Neural progenitor cell (in vitro differentiated cells): ENCODE measurements at regions not wholly inside any gene's neighbourhood (a gene's known extent, or its start where the extent isn't known, plus 50 kb on each side); places are given as distances from the start of the nearest gene placed in this dataset.
A peak's percentile ranks its signal among the peaks of the same experiment; 100 is the strongest.

Source experiments
- DNase-seq: peaks from one replicate; pipeline ENCODE4 v3.0.0-alpha.2; 2016; ENCODE audit warnings: low spot score
- H2AFZ ChIP-seq: fragments of 200-600 bp; sonication (generic); replicated peaks from 2 replicates; pipeline ENCODE4 v1.6.1; 2016; ENCODE audit warnings: antibody characterized with exemption
- H3F3A ChIP-seq: fragments of 200-600 bp; sonication (generic); 2 replicates; pipeline ENCODE4 v1.6.1; 2016; ENCODE audit warnings: antibody characterized with exemption, low read depth
- H3K27ac ChIP-seq: fragments of 200-600 bp; sonication (generic); 2 replicates; pipeline ENCODE4 v1.5.1; 2016; ENCODE audit warnings: mild to moderate bottlenecking
- H3K27me3 ChIP-seq: fragments of 200-600 bp; sonication (generic); 2 replicates; pipeline ENCODE4 v1.6.1; 2016; ENCODE audit warnings: mild to moderate bottlenecking, moderate library complexity
- H3K36me3 ChIP-seq: fragments of 200-600 bp; sonication (generic); 2 replicates; pipeline ENCODE4 v1.5.1; 2016
- H3K4me1 ChIP-seq: fragments of 200-600 bp; sonication (generic); 2 replicates; pipeline ENCODE4 v1.6.1; 2016; ENCODE audit warnings: mixed run types
- H3K4me2 ChIP-seq: fragments of 200-600 bp; sonication (generic); 2 replicates; pipeline ENCODE4 v1.6.1; 2016
- H3K4me3 ChIP-seq: fragments of 200-600 bp; sonication (generic); 2 replicates; pipeline ENCODE4 v1.5.1; 2016
- H3K79me2 ChIP-seq: fragments of 200-600 bp; sonication (generic); 2 replicates; pipeline ENCODE4 v1.6.1; 2016; ENCODE audit warnings: low read depth
- H3K9ac ChIP-seq: fragments of 200-600 bp; sonication (generic); 2 replicates; pipeline ENCODE4 v1.6.1; 2016
- H3K9me3 ChIP-seq: fragments of 200-600 bp; sonication (generic); 2 replicates; pipeline ENCODE4 v1.5.1; 2016; ENCODE audit warnings: low read depth
- H4K20me1 ChIP-seq: fragments of 200-600 bp; sonication (generic); 2 replicates; pipeline ENCODE4 v1.6.1; 2016; ENCODE audit warnings: low read depth
- H3K27ac Mint-ChIP-seq: 3 replicates; pipeline ENCODE4 v1.8.0; 2021; ENCODE audit warnings: mixed read lengths
- H3K27me3 Mint-ChIP-seq: 2 replicates; pipeline ENCODE4 v1.8.0; 2022; ENCODE audit warnings: low read depth, mild to moderate bottlenecking, inconsistent platforms, moderate library complexity, mixed read lengths; ENCODE audit not compliant: insufficient read depth
- H3K36me3 Mint-ChIP-seq: 3 replicates; pipeline ENCODE4 v1.8.0; 2021; ENCODE audit warnings: mixed read lengths
- H3K4me1 Mint-ChIP-seq: 3 replicates; pipeline ENCODE4 v1.8.0; 2021; ENCODE audit warnings: mixed read lengths
- H3K4me3 Mint-ChIP-seq: 3 replicates; pipeline ENCODE4 v1.8.0; 2021; ENCODE audit warnings: mild to moderate bottlenecking, moderate library complexity, mixed read lengths
- H3K9me3 Mint-ChIP-seq: 3 replicates; pipeline ENCODE4 v1.8.0; 2020; ENCODE audit warnings: mixed read lengths
- CTCF ChIP-seq: fragments of 200-600 bp; sonication (generic); IDR thresholded peaks from 2 replicates; pipeline ENCODE4 v1.5.1; 2017; ENCODE audit warnings: antibody characterized with exemption, mild to moderate bottlenecking
- EZH2 ChIP-seq: fragments of 200-600 bp; sonication (generic); IDR thresholded peaks from 2 replicates; pipeline ENCODE4 v1.6.1; 2017; ENCODE audit warnings: antibody characterized with exemption, mild to moderate bottlenecking, moderate library complexity
- EZH2phosphoT487 ChIP-seq: fragments of 200-600 bp; sonication (generic); IDR thresholded peaks from 2 replicates; pipeline ENCODE4 v1.6.1; 2017; ENCODE audit warnings: antibody characterized with exemption

DNA sequence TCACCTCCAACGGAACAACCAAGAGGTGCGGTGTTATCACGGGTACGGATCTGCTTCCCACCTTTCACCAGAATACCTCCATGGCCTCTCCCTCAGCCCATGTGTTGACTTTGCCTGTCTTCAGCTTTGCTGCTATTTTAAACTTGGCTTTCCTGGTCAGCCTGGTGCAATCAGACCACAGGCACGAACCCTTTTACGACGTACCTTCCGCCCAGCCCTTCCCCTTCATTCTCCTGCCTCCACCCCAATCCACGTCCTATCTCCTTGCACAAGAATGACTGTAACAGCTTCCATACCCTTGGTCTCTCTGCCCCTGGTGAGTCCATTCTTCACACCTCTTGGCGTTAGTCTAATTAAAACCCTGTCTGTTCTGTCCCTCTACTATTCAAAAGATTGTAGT, 431.7 kb downstream of the EFNB2 start:
- no peak overlapping the region for H2AFZ ChIP-seq

DNA sequence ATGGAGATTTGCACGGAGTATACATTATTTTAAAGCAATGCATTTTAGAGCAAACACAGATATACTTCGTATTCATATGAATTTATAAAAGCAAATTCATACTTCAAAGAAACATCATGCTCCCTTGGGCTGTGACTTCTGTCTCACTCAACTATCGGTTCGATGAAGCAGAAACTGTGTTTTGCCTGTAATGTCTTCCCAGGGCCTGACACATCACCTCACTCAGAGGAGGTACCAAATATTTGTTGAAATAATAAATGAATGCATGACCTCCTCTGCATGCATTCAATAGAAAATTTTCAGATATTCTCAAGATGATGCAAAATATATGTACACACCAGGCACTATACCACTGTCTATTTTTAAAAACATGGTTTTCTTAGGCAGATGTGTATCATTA, 432.7 kb downstream of the EFNB2 start:
- Histone ChIP-seq H3K9ac (no peak overlapping the region), H3K4me2 (no peak overlapping the region), H3K36me3 (no peaks in the 10 kb centered on the region), H3K27ac (no peak overlapping the region), H4K20me1 (no peaks in the 10 kb centered on the region), H3K27me3 (no peaks in the 10 kb centered on the region), H2AFZ (no peak overlapping the region), H3F3A (peaks cover 25% of the 10 kb centered on the region), H3K4me1 (peaks cover 44% of the 10 kb centered on the region), H3K9me3 (no peaks in the 10 kb centered on the region), H3K4me3 (no peak overlapping the region), H3K79me2 (no peaks in the 10 kb centered on the region)
- Mint-ChIP-seq H3K9me3 (peaks cover 10% of the 10 kb centered on the region), H3K27me3 (peaks cover 4% of the 10 kb centered on the region), H3K36me3 (peaks cover 4% of the 10 kb centered on the region), H3K27ac (peak overlapping the region; percentile 100), H3K4me1 (peaks cover 75% of the 10 kb centered on the region), H3K4me3 (no peak overlapping the region)
- TF ChIP-seq EZH2 (no peak), EZH2phosphoT487 (no peak), CTCF (no peak)
- DNase-seq = no peak

More for the DNA sequence above, 431.7 kb downstream of the EFNB2 start:
- H3K9ac ChIP-seq = no peak overlapping the region
- no peaks in the 10 kb centered on the region for H3K9me3 ChIP-seq
- peaks cover 25% of the 10 kb centered on the region for H3F3A ChIP-seq
- Mint-ChIP-seq H3K27ac (peak overlapping the region; percentile 36), H3K9me3 (peaks cover 10% of the 10 kb centered on the region), H3K4me3 (no peak overlapping the region), H3K36me3 (peaks cover 4% of the 10 kb centered on the region), H3K4me1 (peaks cover 75% of the 10 kb centered on the region), H3K27me3 (peaks cover 4% of the 10 kb centered on the region)
- H3K4me3 ChIP-seq = no peak overlapping the region
- H3K79me2 ChIP-seq = no peaks in the 10 kb centered on the region
- H3K27ac ChIP-seq = no peak overlapping the region
- peaks cover 34% of the 10 kb centered on the region for H3K4me1 ChIP-seq
- H4K20me1 ChIP-seq = no peaks in the 10 kb centered on the region
- no peak for DNase-seq
- no peaks in the 10 kb centered on the region for H3K27me3 ChIP-seq
- H3K4me2 ChIP-seq = no peak overlapping the region
- no peaks in the 10 kb centered on the region for H3K36me3 ChIP-seq
- TF ChIP-seq EZH2phosphoT487 = no peak
- TF ChIP-seq CTCF = no peak

GRCh38 chr13:106101201-106101600, 434.3 kb downstream of the EFNB2 start:
- Histone ChIP-seq H3K9me3 (no peaks in the 10 kb centered on the region), H3K9ac (no peak overlapping the region), H4K20me1 (no peaks in the 10 kb centered on the region), H3K27me3 (no peaks in the 10 kb centered on the region), H3K4me3 (peak overlapping the region; percentile 37), H3K79me2 (no peaks in the 10 kb centered on the region), H3F3A (peaks cover 25% of the 10 kb centered on the region), H2AFZ (no peak overlapping the region), H3K4me1 (peaks cover 40% of the 10 kb centered on the region), H3K4me2 (peak overlapping the region; percentile 77), H3K36me3 (no peaks in the 10 kb centered on the region), H3K27ac (peak overlapping the region; percentile 95)
- peaks cover 67% of the 10 kb centered on the region for H3K4me1 Mint-ChIP-seq
- peak overlapping the region; percentile 58 for H3K4me3 Mint-ChIP-seq
- peaks cover 8% of the 10 kb centered on the region for H3K27me3 Mint-ChIP-seq
- peak overlapping the region; percentile 100 for H3K27ac Mint-ChIP-seq
- H3K9me3 Mint-ChIP-seq = peaks cover 10% of the 10 kb centered on the region
- no peak for DNase-seq
- TF ChIP-seq EZH2phosphoT487 = no peak
- TF ChIP-seq CTCF = no peak
- TF ChIP-seq EZH2 = no peak
- H3K36me3 Mint-ChIP-seq = peaks cover 4% of the 10 kb centered on the region
